ENCODE measurements at regions not wholly inside any gene's neighbourhood (a gene's known extent, or its start where the extent isn't known, plus 50 kb on each side); places are given as distances from the start of the nearest gene placed in this dataset.

- TF ChIP-seq POLR2A (IDR thresholded peaks at IDR 0.05), result no peak
- TF ChIP-seq, protein P1, sequence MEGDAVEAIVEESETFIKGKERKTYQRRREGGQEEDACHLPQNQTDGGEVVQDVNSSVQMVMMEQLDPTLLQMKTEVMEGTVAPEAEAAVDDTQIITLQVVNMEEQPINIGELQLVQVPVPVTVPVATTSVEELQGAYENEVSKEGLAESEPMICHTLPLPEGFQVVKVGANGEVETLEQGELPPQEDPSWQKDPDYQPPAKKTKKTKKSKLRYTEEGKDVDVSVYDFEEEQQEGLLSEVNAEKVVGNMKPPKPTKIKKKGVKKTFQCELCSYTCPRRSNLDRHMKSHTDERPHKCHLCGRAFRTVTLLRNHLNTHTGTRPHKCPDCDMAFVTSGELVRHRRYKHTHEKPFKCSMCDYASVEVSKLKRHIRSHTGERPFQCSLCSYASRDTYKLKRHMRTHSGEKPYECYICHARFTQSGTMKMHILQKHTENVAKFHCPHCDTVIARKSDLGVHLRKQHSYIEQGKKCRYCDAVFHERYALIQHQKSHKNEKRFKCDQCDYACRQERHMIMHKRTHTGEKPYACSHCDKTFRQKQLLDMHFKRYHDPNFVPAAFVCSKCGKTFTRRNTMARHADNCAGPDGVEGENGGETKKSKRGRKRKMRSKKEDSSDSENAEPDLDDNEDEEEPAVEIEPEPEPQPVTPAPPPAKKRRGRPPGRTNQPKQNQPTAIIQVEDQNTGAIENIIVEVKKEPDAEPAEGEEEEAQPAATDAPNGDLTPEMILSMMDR (IDR thresholded peaks at IDR 0.05), result no peak
- no peak overlapping the region for H3K4me3 ChIP-seq
- no peaks in the 10 kb centered on the region for H3K36me3 ChIP-seq (ENCODE audit: low read depth, missing control alignments)
- H3K27ac ChIP-seq, result no peak overlapping the region
- 68 to 78% methylated on average over 23 of the region's 23 CpGs for WGBS, 2 donors
- no peaks in the 10 kb centered on the region for H3K27me3 ChIP-seq
- H3K4me1 ChIP-seq, result peaks cover 14% of the 10 kb centered on the region
- no peaks in the 10 kb centered on the region for H3K9me3 ChIP-seq
- intact Hi-C loops (cut with DNase I; ENCODE audit: low total_unique reads), result no loop called here
- DNase-seq, result no peak
Observed at GRCh38 chr4:184267673-184268583, 50.3 kb upstream of the ENPP6 start.

Small RNA genes lying in the stretch of these regions (small RNA-seq; reads per million reads assigned to genes)
- 0 reads per million in 2 donors for gene RN7SL28P

All from testis (tissue), 2 donors.